SK-N-SH treated with all-trans-retinoic acid at 6 μM for 48 hours (cell line): ENCODE measurements at regions not wholly inside any gene's neighbourhood (a gene's known extent, or its start where the extent isn't known, plus 50 kb on each side); places are given as distances from the start of the nearest gene placed in this dataset.

ENCODE experiments used
- BACH2 ChIP-seq: fragments of 250-450 bp; sonication (Bioruptor Pico); IDR thresholded peaks from 2 replicates; pipeline ENCODE4 v1.9.0; 2021; ENCODE audit warnings: mild to moderate bottlenecking, borderline replicate concordance
- ESRRG ChIP-seq: fragments of 250-450 bp; sonication (Bioruptor Pico); IDR thresholded peaks from 2 replicates; pipeline ENCODE4 v1.6.1; 2021; ENCODE audit warnings: mild to moderate bottlenecking
- ISL1 ChIP-seq: fragments of 250-450 bp; sonication (Bioruptor Pico); IDR thresholded peaks from 2 replicates; pipeline ENCODE4 v2.1.2; 2022; ENCODE audit warnings: mild to moderate bottlenecking, moderate library complexity
- PPARA ChIP-seq: fragments of 250-450 bp; sonication (Bioruptor Pico); IDR thresholded peaks from 2 replicates; pipeline ENCODE4 v1.5.0; 2020; ENCODE audit warnings: mild to moderate bottlenecking, borderline replicate concordance
- SNAI2 ChIP-seq: fragments of 250-450 bp; sonication (Bioruptor Pico); IDR thresholded peaks from 2 replicates; pipeline ENCODE4 v1.5.0; 2020; ENCODE audit warnings: mild to moderate bottlenecking, moderate library complexity
- TCF4 ChIP-seq: fragments of 250-450 bp; sonication (Bioruptor Pico); IDR thresholded peaks from 2 replicates; pipeline ENCODE4 v1.8.0; 2021; ENCODE audit warnings: mild to moderate bottlenecking, moderate library complexity, borderline replicate concordance
- ZC3H10 ChIP-seq: fragments of 250-450 bp; sonication (Bioruptor Pico); IDR thresholded peaks from 2 replicates; pipeline ENCODE4 v1.5.1; 2021; ENCODE audit warnings: mild to moderate bottlenecking, moderate library complexity
- ZFP3 ChIP-seq: fragments of 250-450 bp; sonication (Bioruptor Pico); IDR thresholded peaks from 2 replicates; pipeline ENCODE4 v1.5.0; 2020; ENCODE audit warnings: mild to moderate bottlenecking, moderate library complexity
- ZNF565 ChIP-seq: fragments of 450-650 bp; formaldehyde crosslinking; conservative IDR thresholded peaks from 2 replicates; pipeline ENCODE4 v1.5.0; 2020; ENCODE audit warnings: low read depth, mild to moderate bottlenecking, moderate library complexity
- TF ChIP-seq, protein P1 (sequence below): fragments of 250-450 bp; sonication (Bioruptor Pico); IDR thresholded peaks from 2 replicates; pipeline ENCODE4 v1.5.1; 2020; ENCODE audit warnings: low read depth, mild to moderate bottlenecking, moderate library complexity
- TF ChIP-seq, protein P2 (sequence below): fragments of 250-450 bp; sonication (Bioruptor Pico); IDR thresholded peaks from 2 replicates; pipeline ENCODE4 v1.5.1; 2021; ENCODE audit warnings: mild to moderate bottlenecking, moderate library complexity

DNA sequence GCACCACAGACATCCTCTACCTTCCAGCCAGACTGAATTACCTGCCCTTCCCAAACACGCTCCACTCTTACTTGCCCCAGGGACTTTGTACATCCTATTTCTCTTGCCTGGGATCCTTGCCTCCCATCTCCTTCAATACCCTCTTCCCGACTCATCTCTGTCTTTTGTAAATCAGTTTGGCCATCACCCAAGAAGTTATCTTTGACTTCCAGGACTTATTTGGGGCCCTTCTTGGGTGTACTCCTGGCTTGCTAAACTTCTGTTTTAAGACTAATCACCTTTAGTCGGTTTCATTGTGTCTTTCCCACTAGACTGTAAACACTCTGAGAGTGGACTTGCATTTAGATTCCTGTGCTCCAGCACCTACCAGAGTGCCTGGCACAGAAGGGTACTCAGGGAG is 545.6 kb downstream of the ACTL7B start:
- no peak for TF ChIP-seq PPARA (CRISPR knock-in tag)
- TF ChIP-seq ZFP3 (CRISPR knock-in tag) = no peak
- no peak for TF ChIP-seq ESRRG
- no peak for TF ChIP-seq SNAI2 (CRISPR knock-in tag)
- TF ChIP-seq ISL1 = no peak
- no peak for TF ChIP-seq BACH2 (CRISPR knock-in tag)
- TF ChIP-seq ZC3H10 (CRISPR knock-in tag) = no peak
- TF ChIP-seq, protein P1, sequence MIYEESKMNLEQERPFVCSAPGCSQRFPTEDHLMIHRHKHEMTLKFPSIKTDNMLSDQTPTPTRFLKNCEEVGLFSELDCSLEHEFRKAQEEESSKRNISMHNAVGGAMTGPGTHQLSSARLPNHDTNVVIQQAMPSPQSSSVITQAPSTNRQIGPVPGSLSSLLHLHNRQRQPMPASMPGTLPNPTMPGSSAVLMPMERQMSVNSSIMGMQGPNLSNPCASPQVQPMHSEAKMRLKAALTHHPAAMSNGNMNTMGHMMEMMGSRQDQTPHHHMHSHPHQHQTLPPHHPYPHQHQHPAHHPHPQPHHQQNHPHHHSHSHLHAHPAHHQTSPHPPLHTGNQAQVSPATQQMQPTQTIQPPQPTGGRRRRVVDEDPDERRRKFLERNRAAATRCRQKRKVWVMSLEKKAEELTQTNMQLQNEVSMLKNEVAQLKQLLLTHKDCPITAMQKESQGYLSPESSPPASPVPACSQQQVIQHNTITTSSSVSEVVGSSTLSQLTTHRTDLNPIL (CRISPR knock-in tag) = no peak
- no peak for TF ChIP-seq ZNF565 (CRISPR knock-in tag)
- TF ChIP-seq, protein P2, sequence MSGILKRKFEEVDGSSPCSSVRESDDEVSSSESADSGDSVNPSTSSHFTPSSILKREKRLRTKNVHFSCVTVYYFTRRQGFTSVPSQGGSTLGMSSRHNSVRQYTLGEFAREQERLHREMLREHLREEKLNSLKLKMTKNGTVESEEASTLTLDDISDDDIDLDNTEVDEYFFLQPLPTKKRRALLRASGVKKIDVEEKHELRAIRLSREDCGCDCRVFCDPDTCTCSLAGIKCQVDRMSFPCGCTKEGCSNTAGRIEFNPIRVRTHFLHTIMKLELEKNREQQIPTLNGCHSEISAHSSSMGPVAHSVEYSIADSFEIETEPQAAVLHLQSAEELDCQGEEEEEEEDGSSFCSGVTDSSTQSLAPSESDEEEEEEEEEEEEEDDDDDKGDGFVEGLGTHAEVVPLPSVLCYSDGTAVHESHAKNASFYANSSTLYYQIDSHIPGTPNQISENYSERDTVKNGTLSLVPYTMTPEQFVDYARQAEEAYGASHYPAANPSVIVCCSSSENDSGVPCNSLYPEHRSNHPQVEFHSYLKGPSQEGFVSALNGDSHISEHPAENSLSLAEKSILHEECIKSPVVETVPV (CRISPR knock-in tag) = no peak
- TF ChIP-seq TCF4 = no peak
